PC-3 (cell line): ENCODE measurements at regions not wholly inside any gene's neighbourhood (a gene's known extent, or its start where the extent isn't known, plus 50 kb on each side); places are given as distances from the start of the nearest gene placed in this dataset.

Experiments used
- ATAC-seq: fragments of 200-7000 bp; cut with Tn5 transposase; 2 replicates; pipeline ENCODE4 v1.9.1; 2020; ENCODE audit warnings: mild to moderate bottlenecking, moderate library complexity
- BruUV-seq: library from RNA; stranded (reverse); fragments of 400-500 nt; replicated peaks from 2 replicates; lab custom pipeline; 2021; lab: Mats Ljungman, UMichigan
- CTCF ChIA-PET: fragments of 300-600 bp; sonication (Branson Sonifier 250); formaldehyde crosslinking; loops from one replicate; lab custom pipeline; 2022; ENCODE audit warnings: antibody characterized with exemption; lab: Charles Lee
- POLR2A ChIA-PET: fragments of 300-600 bp; sonication (Branson Sonifier 250); formaldehyde crosslinking; loops from one replicate; lab custom pipeline; 2022; ENCODE audit warnings: antibody characterized with exemption; ENCODE audit not compliant: unreplicated experiment; lab: Charles Lee
- DNase-seq: peaks from one replicate; pipeline ENCODE4 v3.0.0-alpha.2; 2015
- H2AFZ ChIP-seq: fragments of 300-600 bp; sonication (generic); 2 replicates; pipeline ENCODE4 v1.6.0; 2016; ENCODE audit warnings: antibody characterized with exemption, low read length
- H3F3A ChIP-seq: fragments of 300-600 bp; sonication (generic); one replicate; pipeline ENCODE4 v1.6.0; 2017; ENCODE audit warnings: antibody characterized with exemption, low read length, control low read depth, mild to moderate bottlenecking; ENCODE audit not compliant: unreplicated experiment
- H3K27ac ChIP-seq: fragments of 300-600 bp; sonication (generic); 2 replicates; pipeline ENCODE4 v1.5.1; 2016; ENCODE audit warnings: mild to moderate bottlenecking, low read length
- H3K27me3 ChIP-seq: fragments of 300-600 bp; sonication (generic); 2 replicates; pipeline ENCODE4 v1.6.1; 2016; ENCODE audit warnings: low read length, mixed read lengths
- H3K36me3 ChIP-seq: fragments of 300-600 bp; sonication (generic); 2 replicates; pipeline ENCODE4 v1.6.1; 2016; ENCODE audit warnings: low read depth, mixed run types, low read length, mixed read lengths
- H3K4me1 ChIP-seq: fragments of 300-600 bp; sonication (generic); 2 replicates; pipeline ENCODE4 v1.5.1; 2016; ENCODE audit warnings: low read length; ENCODE audit not compliant: insufficient read depth
- H3K4me2 ChIP-seq: fragments of 300-600 bp; sonication (generic); 2 replicates; pipeline ENCODE4 v1.6.0; 2016; ENCODE audit warnings: low read length
- H3K4me3 ChIP-seq: fragments of 300-600 bp; sonication (generic); 2 replicates; pipeline ENCODE4 v1.5.1; 2016; ENCODE audit warnings: mild to moderate bottlenecking, low read length, mixed read lengths
- H3K79me2 ChIP-seq: fragments of 300-600 bp; sonication (generic); 2 replicates; pipeline ENCODE4 v1.6.1; 2017; ENCODE audit warnings: low read length, mixed read lengths
- H3K9ac ChIP-seq: fragments of 300-600 bp; sonication (generic); 2 replicates; pipeline ENCODE4 v1.6.0; 2016; ENCODE audit warnings: mild to moderate bottlenecking, low read length
- H3K9me2 ChIP-seq: fragments of 300-600 bp; sonication (generic); replicated peaks from 2 replicates; pipeline ENCODE4 v1.6.1; 2016; ENCODE audit warnings: mixed run types, low read length, mixed read lengths
- H3K9me3 ChIP-seq: fragments of 300-600 bp; sonication (generic); 2 replicates; pipeline ENCODE4 v1.6.1; 2016; ENCODE audit warnings: low read length, mixed read lengths
- H4K20me1 ChIP-seq: fragments of 300-600 bp; sonication (generic); 2 replicates; pipeline ENCODE4 v1.6.1; 2016; ENCODE audit warnings: low read length, mixed read lengths
- CTCF ChIP-seq: fragments of 300-600 bp; sonication (generic); conservative IDR thresholded peaks from 2 replicates; pipeline ENCODE4 v1.5.1; 2017; ENCODE audit warnings: antibody characterized with exemption, low read depth, mild to moderate bottlenecking, low read length
- EZH2 ChIP-seq: fragments of 300-600 bp; sonication (generic); IDR thresholded peaks from one replicate; pipeline ENCODE4 v1.6.1; 2017; ENCODE audit warnings: antibody characterized with exemption, mild to moderate bottlenecking, low read length; ENCODE audit not compliant: unreplicated experiment
- EZH2phosphoT487 ChIP-seq: fragments of 300-600 bp; sonication (generic); IDR thresholded peaks from 2 replicates; pipeline ENCODE4 v1.6.1; 2018; ENCODE audit warnings: mild to moderate bottlenecking, antibody characterized with exemption, low read length, borderline replicate concordance
- intact Hi-C: fragments of 100-400 bp; cut with micrococcal nuclease; formaldehyde crosslinking; loops from 2 replicates; pipeline ENCODE4 v1.9.0; 2023

DNA sequence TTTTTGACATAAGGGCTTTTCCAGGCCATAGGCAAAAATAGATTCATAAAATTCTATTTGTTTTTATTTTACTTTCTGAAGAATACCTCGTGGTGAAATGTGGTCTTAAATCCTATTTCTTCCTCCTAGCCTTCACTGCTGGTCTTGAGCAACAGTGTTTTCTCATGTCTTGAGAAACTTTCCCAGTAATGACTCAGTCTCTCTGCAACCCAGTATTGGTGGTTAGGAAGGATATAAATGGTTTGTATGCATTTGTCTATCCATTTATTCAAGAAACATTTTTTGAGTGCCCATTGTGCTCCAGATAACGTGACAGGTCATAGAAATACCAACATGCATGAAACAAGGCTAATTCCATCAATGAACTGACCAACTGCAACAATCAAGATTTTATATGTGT, 213.9 kb downstream of the TMEM114 start:
- DNase-seq (no peak), ATAC-seq (no peak)
- POLR2A ChIA-PET, result no interaction called here
- Histone ChIP-seq H3K36me3 (no peaks in the 10 kb centered on the region), H3K9me2 (no peaks in the 10 kb centered on the region), H3K4me3 (no peak overlapping the region), H3K27ac (no peak overlapping the region), H3K9ac (no peak overlapping the region), H3K79me2 (no peaks in the 10 kb centered on the region), H3F3A (no peaks in the 10 kb centered on the region), H4K20me1 (no peaks in the 10 kb centered on the region), H3K4me2 (no peak overlapping the region), H3K4me1 (no peaks in the 10 kb centered on the region), H2AFZ (no peak overlapping the region), H3K9me3 (no peaks in the 10 kb centered on the region), H3K27me3 (no peaks in the 10 kb centered on the region)
- no TSS peak for BruUV-seq
- CTCF ChIA-PET, result no interaction called here
- TF ChIP-seq CTCF (no peak), EZH2 (no peak), EZH2phosphoT487 (no peak)
- intact Hi-C loops, result no loop called here

GRCh38 chr16:8375232-8375587, 215.1 kb downstream of the TMEM114 start:
- Histone ChIP-seq H3K79me2 (no peaks in the 10 kb centered on the region), H3K4me3 (no peak overlapping the region), H3K4me2 (no peak overlapping the region), H3K9ac (no peak overlapping the region), H4K20me1 (no peaks in the 10 kb centered on the region), H3K9me3 (no peaks in the 10 kb centered on the region), H3F3A (no peaks in the 10 kb centered on the region), H2AFZ (no peak overlapping the region), H3K9me2 (no peaks in the 10 kb centered on the region), H3K4me1 (no peaks in the 10 kb centered on the region), H3K36me3 (no peaks in the 10 kb centered on the region), H3K27ac (no peak overlapping the region), H3K27me3 (no peaks in the 10 kb centered on the region)
- intact Hi-C loops, result no loop called here
- POLR2A ChIA-PET, result no interaction called here
- no TSS peak for BruUV-seq
- CTCF ChIA-PET, result no interaction called here
- ATAC-seq, result no peak
- TF ChIP-seq EZH2 (no peak), CTCF (no peak), EZH2phosphoT487 (no peak)
- no peak for DNase-seq

- no peaks in the 10 kb centered on the region for H3K36me3 ChIP-seq
- ChIA-PET POLR2A (no interaction called here), CTCF (no interaction called here)
- no TSS peak for BruUV-seq
- intact Hi-C loops, result no loop called here
- DNase-seq (no peak), ATAC-seq (no peak)
- no peaks in the 10 kb centered on the region for H3K4me1 ChIP-seq
- no peak overlapping the region for H2AFZ ChIP-seq
- H3K79me2 ChIP-seq, result no peaks in the 10 kb centered on the region
- H3K9ac ChIP-seq, result no peak overlapping the region
- TF ChIP-seq EZH2 (no peak), CTCF (no peak), EZH2phosphoT487 (no peak)
- no peaks in the 10 kb centered on the region for H3K9me2 ChIP-seq
- H3K27ac ChIP-seq, result no peak overlapping the region
- no peaks in the 10 kb centered on the region for H3K9me3 ChIP-seq
- H3K27me3 ChIP-seq, result no peaks in the 10 kb centered on the region
- H3K4me3 ChIP-seq, result no peak overlapping the region
- no peaks in the 10 kb centered on the region for H4K20me1 ChIP-seq
- H3F3A ChIP-seq, result no peaks in the 10 kb centered on the region
- no peak overlapping the region for H3K4me2 ChIP-seq
These were observed 215.6 kb downstream of the TMEM114 start for GRCh38 chr16:8374586-8375231.
